AG04449 (cell line): ENCODE measurements at regions not wholly inside any gene's neighbourhood (a gene's known extent, or its start where the extent isn't known, plus 50 kb on each side); places are given as distances from the start of the nearest gene placed in this dataset.

Experiments used
- CTCF ChIA-PET: fragments of 350-600 bp; formaldehyde crosslinking; extraction: SDS; loops from one replicate; lab custom pipeline; 2021; ENCODE audit warnings: antibody characterized with exemption; lab: Yijun Ruan, JAX
- POLR2A ChIA-PET: fragments of 400-600, 350-600 bp; formaldehyde crosslinking; extraction: SDS; loops from one replicate; lab custom pipeline; 2020; ENCODE audit warnings: antibody characterized with exemption, inconsistent platforms; lab: Yijun Ruan, JAX
- DNase-seq: peaks from one replicate; pipeline ENCODE4 v3.0.0-alpha.2; 2010; ENCODE audit warnings: low read depth, low spot score
- H3K4me3 ChIP-seq: 2 replicates; pipeline ENCODE4 v1.5.1; 2011; ENCODE audit warnings: low read depth, mild to moderate bottlenecking, control low read depth, low read length
- CTCF ChIP-seq: IDR thresholded peaks from one replicate; pipeline ENCODE4 v1.5.1; 2011; ENCODE audit warnings: mild to moderate bottlenecking, moderate library complexity, low read length, control low read depth, inconsistent platforms; ENCODE audit not compliant: insufficient read depth; ENCODE audit errors: missing control alignments

DNA sequence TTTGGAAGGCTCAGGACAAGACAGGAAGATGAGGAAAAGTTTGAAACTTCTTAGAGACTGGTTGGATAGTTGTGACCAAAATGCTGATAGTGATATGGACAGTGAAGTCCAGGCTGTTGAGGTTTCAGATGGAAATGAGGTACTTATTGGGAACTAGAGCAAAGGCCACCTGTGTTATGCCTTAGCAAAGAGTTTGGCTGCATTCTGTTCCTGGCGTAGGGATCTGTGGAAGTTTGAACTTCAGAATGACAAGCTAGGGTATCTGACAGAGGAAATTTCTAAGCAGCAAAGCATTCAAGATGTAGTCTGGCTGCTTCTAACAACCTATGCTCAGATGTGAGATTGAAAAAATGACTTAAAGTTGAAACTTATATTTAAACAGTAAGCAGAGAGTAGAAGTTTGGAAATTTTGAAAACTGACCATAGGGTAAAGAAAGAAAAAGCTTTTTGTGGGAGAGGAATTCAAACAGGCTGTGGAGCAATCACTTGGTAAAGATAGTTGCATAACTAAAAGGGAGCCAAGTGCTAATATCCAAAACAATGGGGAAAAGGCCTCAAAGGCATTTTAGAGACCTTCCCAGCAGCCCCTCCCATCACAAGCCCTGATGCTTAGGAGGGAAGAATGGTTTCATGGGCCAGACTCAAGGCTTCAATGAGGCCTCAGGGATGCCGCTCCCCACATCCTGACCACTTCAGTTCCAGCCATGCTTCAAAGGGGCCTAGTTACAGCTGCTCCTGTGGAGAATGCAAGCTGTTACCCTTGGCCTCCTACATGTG is 415.1 kb downstream of the INHBA start:
- no peak for DNase-seq
- ChIA-PET CTCF (no interaction called here), POLR2A (no interaction called here)

DNA sequence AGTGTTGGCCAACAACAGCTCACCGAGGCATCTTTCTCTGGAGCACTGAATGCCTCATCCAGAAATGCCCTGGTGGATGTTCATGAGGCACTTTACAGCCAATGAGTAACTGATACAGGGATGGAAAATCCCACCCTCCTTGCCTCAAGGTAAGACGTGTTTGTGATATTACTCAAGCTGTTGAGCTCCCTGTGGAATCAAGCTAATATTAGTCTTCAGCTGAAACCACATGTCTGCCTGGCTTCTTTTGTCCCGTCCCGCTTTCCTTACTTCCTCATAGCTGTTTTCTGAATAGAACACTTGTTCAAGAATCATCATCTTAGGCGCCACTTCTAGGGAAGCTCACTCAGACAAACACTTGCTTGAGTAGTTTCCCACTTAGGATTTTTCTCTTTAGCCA is 422.4 kb downstream of the INHBA start:
- CTCF ChIA-PET = interaction anchor here (0.6 to 1.2 kb wide), 2 partner anchors 11 to 20 kb away, joined by 3 read pairs; no protein-coding TSS in a partner anchor

More for the DNA sequence above, 415.1 kb downstream of the INHBA start:
- no peak for TF ChIP-seq CTCF
- no peak overlapping the region for H3K4me3 ChIP-seq

DNA sequence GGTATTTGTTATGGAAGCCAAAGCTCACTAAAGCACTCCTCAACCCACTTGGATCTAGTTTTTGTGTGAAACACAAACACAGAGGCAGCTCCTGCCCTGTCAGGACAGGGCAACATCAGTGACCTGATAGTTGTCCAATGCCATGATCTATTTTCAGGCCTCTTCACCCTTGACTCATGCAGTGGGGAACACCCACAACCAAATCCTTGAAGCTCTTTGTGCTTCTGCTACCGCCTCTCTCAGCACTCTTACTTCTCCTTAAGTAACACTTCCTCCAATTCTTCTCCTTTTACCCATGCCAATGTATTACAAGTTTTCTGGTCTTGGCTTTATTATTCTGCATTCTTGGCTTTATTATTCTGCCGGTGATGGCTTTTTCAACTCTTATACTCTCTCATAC is 425.3 kb downstream of the INHBA start:
- ChIA-PET CTCF (interaction anchor here (1.0 kb wide), 1 partner anchor 13 kb away, joined by 3 read pairs; no protein-coding TSS in a partner anchor), POLR2A (no interaction called here)
- TF ChIP-seq CTCF = no peak
- H3K4me3 ChIP-seq = no peak overlapping the region
- DNase-seq = no peak

More for the DNA sequence above, 422.4 kb downstream of the INHBA start:
- DNase-seq = no peak
- H3K4me3 ChIP-seq = no peak overlapping the region
- POLR2A ChIA-PET = interaction anchor here (0.6 kb wide), 1 partner anchor 422 kb away, joined by 3 read pairs; the partner anchor contains the start of gene INHBA
- TF ChIP-seq CTCF = no peak

GRCh38 chr7:41275255-41275654 is 427.6 kb downstream of the INHBA start:
- no peak for TF ChIP-seq CTCF
- no peak for DNase-seq
- CTCF ChIA-PET = no interaction called here
- H3K4me3 ChIP-seq = no peak overlapping the region
- POLR2A ChIA-PET = no interaction called here

DNA sequence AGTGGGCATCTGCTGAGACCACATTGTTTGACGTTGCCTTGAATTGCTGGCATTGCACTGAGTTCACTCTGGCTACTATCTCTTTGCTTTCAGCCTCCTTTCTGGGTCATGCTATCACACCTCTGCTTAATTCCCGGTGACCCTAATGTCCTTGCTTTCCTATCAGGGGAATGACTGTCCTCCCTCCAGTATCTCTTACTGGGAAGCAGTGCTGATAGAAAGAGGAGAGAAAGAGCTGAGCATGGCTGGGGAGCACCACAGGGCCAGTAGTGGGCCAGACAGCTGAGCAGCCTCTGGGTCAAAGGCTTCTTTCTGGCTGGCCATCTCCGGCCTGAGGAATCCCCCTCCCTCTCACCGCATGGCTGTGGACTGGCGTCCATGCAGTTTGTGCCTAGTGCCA is 428.7 kb downstream of the INHBA start:
- CTCF ChIA-PET = no interaction called here
- no peak for TF ChIP-seq CTCF
- POLR2A ChIA-PET = no interaction called here
- no peak for DNase-seq
- no peak overlapping the region for H3K4me3 ChIP-seq

DNA sequence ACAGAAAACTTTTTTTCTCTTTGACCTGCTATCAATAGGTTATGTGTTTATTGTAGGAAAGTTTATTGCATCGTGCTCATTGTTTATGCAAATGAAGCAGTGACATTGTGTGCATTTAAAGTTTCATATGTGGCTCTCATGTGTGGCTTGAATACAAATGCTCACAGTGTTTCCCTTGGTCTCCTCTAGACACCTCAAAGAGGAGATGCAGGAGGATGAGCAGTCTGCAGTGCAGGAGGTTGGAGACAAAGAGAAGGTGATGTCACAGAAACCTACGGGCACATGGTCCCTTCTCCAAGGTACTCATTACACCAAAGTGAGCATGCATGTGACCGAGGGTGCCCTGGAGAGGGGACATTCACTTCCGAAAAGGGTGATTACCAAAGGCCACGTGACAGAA is 430.2 kb downstream of the INHBA start:
- H3K4me3 ChIP-seq = no peak overlapping the region
- POLR2A ChIA-PET = no interaction called here
- DNase-seq = no peak
- TF ChIP-seq CTCF = no peak
- CTCF ChIA-PET = no interaction called here
